ENCODE measurements at regions not wholly inside any gene's neighbourhood (a gene's known extent, or its start where the extent isn't known, plus 50 kb on each side); places are given as distances from the start of the nearest gene placed in this dataset.

DNA sequence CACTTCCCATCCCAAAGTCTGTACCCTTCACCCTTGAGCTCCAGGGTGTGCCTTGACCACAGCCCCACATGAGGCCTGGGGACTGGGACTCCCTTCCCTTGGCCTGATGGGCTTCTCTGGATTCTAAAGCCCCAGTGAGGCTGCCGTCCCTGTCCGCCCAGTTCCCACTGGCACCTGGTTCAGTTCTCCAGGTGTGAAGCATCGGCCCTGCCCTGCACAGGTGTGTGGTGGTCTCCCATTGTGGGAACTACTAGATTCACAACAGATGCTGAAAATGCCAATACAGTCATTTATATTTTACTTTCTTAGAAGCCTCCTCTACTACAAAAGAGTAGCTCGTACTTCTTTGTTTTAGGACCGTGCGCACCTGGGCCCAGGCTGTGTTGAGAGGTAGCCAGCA lies 72.8 kb downstream of the TTLL2 start:
- H3K4me3 ChIP-seq (replicated peaks; ENCODE audit: low read depth, low read length): no peak overlapping the region
- TF ChIP-seq, protein P1, sequence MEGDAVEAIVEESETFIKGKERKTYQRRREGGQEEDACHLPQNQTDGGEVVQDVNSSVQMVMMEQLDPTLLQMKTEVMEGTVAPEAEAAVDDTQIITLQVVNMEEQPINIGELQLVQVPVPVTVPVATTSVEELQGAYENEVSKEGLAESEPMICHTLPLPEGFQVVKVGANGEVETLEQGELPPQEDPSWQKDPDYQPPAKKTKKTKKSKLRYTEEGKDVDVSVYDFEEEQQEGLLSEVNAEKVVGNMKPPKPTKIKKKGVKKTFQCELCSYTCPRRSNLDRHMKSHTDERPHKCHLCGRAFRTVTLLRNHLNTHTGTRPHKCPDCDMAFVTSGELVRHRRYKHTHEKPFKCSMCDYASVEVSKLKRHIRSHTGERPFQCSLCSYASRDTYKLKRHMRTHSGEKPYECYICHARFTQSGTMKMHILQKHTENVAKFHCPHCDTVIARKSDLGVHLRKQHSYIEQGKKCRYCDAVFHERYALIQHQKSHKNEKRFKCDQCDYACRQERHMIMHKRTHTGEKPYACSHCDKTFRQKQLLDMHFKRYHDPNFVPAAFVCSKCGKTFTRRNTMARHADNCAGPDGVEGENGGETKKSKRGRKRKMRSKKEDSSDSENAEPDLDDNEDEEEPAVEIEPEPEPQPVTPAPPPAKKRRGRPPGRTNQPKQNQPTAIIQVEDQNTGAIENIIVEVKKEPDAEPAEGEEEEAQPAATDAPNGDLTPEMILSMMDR (IDR thresholded peaks at IDR 0.05; ENCODE audit: low read length, missing control alignments): no peak
- no peak for DNase-seq (ENCODE audit: low read depth)

DNA sequence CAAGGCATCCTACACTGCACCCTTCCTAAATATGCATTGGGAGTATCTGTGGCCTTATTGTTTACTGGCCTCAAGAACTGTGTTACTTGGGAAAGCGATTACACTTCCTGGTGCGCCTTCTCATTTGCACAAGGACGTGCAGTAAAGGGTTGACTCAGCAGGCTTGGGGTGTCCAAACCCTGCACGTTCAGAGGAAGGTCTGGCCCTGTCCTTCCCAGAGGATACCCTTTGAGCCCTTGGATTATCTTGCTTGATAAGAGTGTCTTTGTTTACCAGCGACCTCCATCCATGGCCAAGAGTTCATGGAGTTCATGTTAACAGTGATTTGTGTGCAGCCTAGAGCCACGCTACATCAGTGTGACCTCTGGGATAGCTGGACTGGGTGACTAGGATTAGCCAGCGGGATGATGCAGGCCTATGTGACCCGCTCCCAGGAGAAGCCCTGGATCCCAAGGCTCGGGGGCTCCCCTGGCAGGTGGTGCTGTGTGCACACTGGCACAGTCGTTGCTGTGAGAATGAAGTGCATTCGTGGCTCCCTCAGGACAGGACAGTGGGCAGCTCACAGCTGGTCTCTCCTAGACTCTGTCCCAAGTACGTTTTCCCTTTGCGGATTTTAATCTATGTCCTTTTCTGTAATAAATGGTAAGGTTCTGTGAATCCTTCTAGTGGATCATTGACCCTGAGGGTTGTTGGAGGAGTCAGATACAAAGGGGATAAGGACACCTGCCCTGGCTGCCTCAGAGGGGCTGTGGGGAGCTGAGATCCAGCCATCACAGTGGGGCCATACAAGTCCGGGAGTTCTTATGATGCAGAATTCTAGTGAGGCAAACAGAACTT lies 73.5 kb downstream of the TTLL2 start:
- DNase-seq (ENCODE audit: low read depth): no peak
- TF ChIP-seq, protein P1 (IDR thresholded peaks at IDR 0.05; ENCODE audit: low read length, missing control alignments): no peak
- H3K4me3 ChIP-seq (replicated peaks; ENCODE audit: low read depth, low read length): no peak overlapping the region

DNA sequence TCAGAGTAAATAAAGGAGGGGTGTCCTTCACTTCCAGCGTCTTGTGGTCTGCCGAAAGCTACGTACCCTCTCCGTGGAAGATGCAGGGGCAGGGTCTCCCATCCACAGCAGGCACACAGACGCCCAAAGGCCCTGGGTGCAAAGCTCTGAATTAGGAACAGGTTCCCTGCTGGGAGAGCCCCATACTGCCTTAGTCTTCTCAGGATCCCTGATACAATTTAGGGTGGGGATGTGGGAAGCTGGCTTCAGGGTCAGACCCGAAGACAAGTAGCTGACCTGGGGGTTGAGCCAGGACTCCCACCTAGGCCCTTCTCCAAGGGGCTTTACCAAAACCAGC lies 74.1 kb downstream of the TTLL2 start:
- no peak for DNase-seq (ENCODE audit: low read depth)
- TF ChIP-seq, protein P1 (IDR thresholded peaks at IDR 0.05; ENCODE audit: low read length, missing control alignments): no peak
- H3K4me3 ChIP-seq (replicated peaks; ENCODE audit: low read depth, low read length): no peak overlapping the region

DNA sequence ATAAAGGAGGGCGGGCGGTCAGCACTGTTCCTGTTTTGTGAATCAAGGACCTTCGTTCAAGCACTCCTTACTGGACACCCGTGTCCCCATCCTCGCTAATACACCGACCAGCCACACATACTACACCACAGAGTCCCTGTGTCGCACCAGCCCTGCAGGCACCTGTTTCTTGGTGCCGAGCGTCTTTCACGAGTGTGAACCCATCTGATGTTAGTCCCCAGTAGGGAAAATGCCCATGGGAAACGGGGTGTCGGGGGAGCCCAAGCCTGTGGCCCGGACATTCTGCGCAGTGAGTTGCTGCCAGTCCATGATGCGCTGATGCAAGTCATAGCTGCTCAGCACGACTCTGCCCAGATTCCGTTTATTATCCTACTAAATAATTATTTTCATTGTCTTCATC lies 74.7 kb downstream of the TTLL2 start:
- no peak for DNase-seq (ENCODE audit: low read depth)
- H3K4me3 ChIP-seq (replicated peaks; ENCODE audit: low read depth, low read length): no peak overlapping the region
- TF ChIP-seq, protein P1 (IDR thresholded peaks at IDR 0.05; ENCODE audit: low read length, missing control alignments): no peak

DNA sequence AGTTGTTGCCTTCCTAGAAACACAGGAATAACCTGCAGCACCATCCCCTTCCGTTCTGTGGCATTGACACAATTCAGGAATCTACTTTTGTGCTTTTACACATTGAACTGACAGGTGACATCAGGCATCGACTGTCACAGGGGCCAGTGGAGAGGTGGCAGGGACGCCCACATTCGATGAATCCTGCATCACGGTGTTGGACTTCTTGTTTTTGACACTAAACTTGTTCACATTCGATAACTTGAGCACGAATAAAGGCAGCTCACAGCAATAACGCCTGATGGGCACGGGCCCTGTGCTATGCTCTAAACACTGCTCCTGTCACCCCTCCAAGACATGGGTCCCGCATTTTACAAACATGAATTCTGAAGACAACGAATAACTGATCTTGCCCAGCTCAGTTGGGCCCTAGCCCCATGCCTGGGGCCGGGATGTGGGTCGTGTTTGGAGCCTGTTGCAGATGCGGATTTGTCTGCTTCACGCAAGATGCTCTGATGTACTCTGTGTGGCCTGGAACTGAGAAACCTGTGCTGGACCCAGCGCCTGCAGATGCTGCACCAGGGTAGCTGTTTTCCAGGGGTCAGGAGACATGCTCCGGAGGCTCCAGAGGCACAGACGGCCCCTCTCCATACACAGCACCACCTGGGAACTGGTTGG lies 75.7 kb downstream of the TTLL2 start:
- TF ChIP-seq, protein P1 (IDR thresholded peaks at IDR 0.05; ENCODE audit: low read length, missing control alignments): no peak
- H3K4me3 ChIP-seq (replicated peaks; ENCODE audit: low read depth, low read length): no peak overlapping the region
- DNase-seq (ENCODE audit: low read depth): no peak

DNA sequence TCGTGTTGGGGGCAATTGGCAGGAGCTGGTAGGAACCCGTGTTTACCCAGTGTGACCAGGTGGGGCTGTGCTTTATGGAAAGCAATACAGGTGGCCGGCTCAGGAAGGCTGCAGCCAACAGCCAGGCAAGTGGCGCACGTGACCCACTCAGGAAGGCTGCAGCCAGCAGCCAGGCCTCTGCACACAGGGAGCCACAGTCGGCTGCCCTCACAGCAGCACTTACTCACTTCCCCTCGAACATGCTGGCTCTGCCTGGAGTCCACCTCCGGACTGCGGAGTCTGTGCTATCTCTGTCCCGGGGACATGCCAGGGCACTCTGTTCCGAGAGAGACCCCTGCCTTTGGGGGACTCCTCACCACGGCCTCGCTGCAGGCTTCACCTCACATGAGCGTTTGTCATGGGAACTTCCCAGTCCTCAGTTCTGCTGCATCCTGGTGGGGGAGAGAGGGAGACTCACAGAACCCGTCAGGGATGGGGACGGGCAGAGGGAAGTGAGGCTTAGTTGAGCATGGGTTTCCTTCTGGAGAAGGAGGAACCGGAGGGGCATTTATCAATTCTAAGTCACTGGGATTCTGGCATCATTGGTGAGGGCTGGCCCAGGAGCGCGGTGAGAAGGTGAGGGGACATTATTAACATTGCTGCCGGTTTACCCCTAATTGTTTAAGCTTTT lies 76.8 kb downstream of the TTLL2 start:
- no peak overlapping the region for H3K4me3 ChIP-seq (replicated peaks; ENCODE audit: low read depth, low read length)
- no peak for DNase-seq (ENCODE audit: low read depth)
- TF ChIP-seq, protein P1 (IDR thresholded peaks at IDR 0.05; ENCODE audit: low read length, missing control alignments): no peak

Measured in fibroblast of pulmonary artery (primary cell).